GM19372 (cell line): ENCODE measurements at regions not wholly inside any gene's neighbourhood (a gene's known extent, or its start where the extent isn't known, plus 50 kb on each side); places are given as distances from the start of the nearest gene placed in this dataset.

Experiments used
- ATAC-seq: cut with Tn5 transposase; IDR thresholded peaks from one replicate; pipeline ENCODE4 v1.9.1; 2021; ENCODE audit warnings: mild to moderate bottlenecking, low read depth, moderate library complexity; ENCODE audit not compliant: unreplicated experiment

DNA sequence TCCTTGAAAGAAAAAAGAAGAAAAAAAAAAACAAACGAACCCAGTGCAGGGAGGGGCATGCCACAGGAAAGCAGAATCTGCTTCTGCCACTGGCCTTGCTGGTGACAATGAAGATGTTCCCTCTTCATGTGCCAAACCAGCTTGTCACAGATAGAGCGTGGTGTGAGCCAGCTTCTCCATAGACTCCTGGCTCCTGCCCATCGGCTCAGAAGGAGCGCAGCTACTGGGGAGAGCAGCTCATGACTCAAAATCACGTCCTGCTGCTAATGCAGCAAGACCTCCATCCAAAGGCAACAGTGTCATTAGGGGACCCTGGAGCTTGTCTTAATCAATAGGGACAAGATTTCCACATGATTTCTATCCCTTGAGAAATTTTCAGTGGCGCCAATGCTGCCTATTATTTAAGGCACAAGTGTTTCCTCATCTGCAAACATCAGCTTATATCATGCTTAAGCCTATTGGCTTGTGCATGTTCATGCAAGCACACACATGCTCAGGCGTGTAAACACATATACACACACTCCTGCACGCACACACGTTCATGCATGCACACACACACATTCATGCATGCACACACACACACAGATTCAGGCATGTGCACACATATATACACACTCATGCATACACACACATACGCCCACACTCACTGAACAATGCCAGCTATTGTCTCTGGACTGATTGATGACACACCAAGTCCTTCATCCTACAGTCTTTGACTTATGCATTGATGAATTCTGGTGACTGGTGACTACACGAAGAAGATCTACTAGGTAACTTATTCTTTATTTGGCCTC is 682.0 kb upstream of the ID2 start:
- ATAC-seq: no peak

- ATAC-seq: no peak
These were observed 681.0 kb upstream of the ID2 start for GRCh38 chr2:8000870-8001269.

GRCh38 chr2:8002765-8003393 is 679.0 kb upstream of the ID2 start:
- ATAC-seq: no peak

DNA sequence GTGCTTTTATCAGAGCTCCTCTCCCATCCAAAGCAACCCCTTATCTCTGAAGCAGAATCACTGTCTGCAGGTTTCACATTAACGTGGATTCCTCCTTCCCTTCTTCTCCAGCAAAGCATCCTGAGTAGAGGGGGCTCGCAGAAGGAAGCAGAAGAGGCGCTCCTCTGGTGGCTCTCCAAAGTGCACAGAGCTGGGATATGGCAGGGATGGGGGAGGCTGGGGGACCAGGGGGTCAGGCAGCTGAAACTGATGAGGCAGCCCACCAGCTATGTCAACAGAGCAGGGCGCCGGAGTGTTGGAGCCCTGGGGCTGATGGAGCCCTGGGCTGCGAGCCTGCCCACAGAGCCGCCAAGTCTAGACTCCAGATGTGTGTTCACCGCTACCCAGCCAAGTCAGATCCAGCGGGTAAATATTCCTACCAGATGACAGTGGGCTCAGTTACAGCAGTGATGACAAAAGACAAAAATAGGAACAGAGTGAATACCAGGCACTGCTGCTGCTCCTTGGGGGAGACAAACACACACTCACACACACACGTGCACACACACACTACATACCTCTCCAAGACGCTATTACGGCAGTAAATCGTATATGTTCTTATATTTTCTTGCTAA is 678.3 kb upstream of the ID2 start:
- no peak for ATAC-seq

DNA sequence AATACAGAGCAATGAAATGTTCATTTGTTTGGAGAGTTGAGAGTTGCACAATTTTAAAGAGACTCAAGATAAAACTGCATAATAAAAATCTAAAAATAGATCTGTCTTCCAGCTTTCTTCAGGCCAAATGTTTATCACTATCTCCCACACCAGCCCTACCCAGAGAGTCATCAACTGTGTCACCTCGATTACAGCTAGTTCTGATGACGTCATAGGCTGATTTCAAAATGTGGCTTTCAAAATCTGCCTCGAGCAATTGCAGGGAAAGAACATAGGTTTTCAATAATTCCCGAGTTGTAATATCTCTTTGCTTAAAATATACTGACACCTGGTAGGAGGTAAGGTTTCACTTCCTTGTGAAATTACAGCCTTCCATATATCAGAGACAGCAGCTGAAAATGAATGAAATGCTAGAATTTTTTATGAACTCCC is 677.6 kb upstream of the ID2 start:
- ATAC-seq: no peak

DNA sequence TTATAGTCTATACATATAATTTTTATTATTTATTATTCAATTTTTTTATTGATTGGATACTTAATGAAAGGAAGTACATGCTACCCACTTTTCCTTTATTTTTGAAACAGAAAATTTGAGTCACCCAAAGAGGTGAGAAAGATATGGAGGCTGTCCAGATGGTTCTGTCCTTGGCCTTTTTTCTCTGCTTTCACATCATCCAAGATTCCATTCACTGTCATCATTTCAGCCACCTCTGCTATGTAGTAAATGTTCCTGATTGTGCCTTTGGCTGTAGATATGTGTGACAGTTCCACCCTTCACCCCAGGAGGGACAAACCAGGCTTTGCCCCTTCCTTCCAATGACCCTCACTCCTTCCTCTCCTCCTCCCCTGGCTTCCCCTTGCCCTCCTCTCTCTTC is 675.7 kb upstream of the ID2 start:
- ATAC-seq: no peak

GRCh38 chr2:8006626-8007025 is 675.2 kb upstream of the ID2 start:
- no peak for ATAC-seq

GRCh38 chr2:8009010-8009597 is 672.8 kb upstream of the ID2 start:
- no peak for ATAC-seq

- ATAC-seq: no peak
These were observed 665.8 kb upstream of the ID2 start for GRCh38 chr2:8015848-8016600.

DNA sequence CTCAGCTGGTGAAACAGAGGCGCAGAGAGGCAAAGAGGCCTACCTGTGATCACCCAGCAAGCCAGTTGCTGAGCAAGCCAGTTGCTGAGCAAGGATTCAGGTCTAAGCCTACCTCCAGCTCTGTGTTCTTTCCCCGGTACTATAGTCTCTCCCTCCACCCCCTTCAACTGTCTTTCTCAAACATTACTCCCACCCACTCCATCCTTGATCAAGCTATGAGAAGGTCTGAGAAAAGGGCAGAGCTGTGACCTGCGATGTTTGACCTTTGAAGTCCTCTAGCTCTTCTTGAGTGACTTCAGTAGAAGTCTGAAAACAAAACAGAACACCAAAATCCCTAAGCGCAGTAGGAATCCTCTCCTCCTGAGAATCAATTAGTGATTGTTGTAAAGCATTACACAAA is 665.2 kb upstream of the ID2 start:
- no peak for ATAC-seq

GRCh38 chr2:8018956-8019355 is 662.9 kb upstream of the ID2 start:
- no peak for ATAC-seq

DNA sequence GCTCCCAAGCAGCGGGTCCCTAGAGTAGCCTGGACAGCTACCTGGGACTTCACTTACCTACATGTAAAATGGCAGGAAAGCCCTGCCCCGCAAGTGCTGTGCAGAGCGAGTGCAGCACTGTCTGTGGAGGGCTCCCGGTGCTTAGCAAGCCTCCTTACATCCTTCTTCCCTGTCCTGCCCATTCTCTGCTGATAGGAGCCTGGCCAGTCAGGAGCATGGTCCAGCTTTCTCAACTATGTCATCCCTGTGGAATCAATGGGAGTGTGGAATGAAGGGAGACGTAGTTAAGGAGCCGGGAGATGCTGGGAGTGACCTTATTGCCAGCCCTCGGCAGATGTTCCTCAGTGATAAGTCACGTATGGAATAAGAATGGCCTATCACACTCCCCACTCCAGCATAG is 661.9 kb upstream of the ID2 start:
- ATAC-seq: no peak

GRCh38 chr2:8021921-8022320 is 659.9 kb upstream of the ID2 start:
- ATAC-seq: no peak

DNA sequence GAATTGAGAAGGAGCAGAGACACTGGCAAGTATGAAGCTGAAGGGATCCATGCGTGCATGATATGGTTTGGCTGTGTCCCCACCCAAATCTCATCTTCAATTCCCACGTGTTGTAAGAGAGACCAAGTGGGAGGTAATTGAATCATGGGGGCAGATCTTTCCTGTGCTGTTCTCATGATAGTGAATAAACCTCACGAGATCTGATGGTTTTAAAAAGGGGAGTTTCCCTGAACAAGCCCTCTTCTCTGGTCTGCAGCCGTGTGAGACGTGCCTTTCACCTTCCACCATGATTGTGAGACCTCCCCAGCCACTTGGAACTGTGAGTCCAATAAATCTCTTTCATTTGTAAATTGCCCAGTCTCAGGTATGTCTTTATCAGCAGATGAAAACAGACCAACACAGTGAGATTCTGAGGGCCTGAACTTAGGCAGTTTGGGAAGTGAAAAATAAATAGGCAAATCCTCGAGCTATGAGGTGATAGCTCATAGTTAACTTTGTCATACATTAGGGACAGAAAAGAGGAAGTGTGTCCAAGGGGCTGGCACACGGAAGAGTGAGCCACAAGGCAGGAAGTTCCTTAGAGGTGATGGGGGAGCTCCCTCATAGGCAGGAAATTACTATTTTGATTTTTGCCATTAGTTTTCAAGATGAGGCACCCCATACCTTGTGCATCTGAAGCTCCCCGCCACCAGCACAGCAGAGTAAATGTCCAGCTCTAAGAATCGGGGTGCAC is 658.8 kb upstream of the ID2 start:
- ATAC-seq: no peak

GRCh38 chr2:8024506-8024905 is 657.4 kb upstream of the ID2 start:
- ATAC-seq: no peak

- no peak for ATAC-seq
These were observed 655.5 kb upstream of the ID2 start for GRCh38 chr2:8026381-8026780.

GRCh38 chr2:8027387-8027786 is 654.5 kb upstream of the ID2 start:
- no peak for ATAC-seq

DNA sequence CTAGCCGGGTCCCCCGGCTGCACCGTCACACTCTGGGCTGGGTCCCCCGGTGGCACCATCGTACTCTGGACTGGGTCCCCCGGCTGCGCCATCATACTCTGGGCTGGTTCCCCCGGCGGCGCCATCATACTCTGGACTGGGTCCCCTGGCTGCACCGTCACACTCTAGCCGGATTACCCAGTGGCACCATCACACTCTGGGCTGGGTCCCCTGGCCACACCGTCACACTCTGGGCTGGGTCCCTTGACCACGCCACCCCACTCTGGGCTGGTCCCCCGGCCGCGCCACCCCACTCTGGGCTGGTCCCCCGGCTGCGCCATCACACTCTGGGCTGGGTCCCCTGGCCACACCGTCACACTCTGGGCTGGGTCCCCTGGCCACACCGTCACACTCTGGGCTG is 653.8 kb upstream of the ID2 start:
- ATAC-seq: no peak

DNA sequence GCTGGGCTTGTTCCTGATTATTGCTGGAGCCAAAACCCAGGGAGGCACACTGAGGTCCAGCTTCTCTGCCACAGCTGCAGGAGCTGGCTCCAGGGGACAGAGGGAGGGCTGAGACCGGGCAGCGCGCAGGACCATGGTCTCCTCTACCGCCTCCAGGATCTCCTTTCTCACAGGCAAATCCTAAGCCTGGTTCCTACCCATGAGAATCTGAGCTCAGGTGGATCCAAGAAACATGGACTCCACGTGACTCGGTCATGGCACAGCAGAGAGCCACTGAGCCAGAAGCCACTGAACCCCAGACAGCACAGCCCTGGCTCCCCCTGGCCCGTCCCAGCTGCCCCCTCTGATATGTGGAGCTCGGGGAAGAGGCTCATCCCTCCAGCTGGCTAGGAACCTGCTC is 653.4 kb upstream of the ID2 start:
- ATAC-seq: no peak

DNA sequence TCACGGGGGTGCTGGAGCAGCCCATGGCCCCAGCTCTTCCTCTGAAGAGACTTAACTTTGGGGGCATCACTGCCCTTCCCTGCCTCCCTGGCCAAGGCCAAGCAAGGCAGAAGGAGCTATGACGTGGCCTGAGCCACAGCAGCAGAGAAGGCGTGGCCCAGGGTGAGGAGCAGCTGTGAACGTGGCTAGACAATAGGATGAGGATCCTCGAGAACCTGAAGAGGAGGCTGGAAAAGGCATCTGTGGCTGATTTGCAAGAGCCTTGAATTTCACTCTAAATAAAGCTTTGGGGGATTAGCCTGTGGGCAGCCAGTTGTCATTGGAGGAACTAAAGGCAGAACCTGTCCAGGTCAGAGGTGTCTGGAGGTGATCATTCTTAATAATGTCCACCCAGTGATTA is 652.9 kb upstream of the ID2 start:
- no peak for ATAC-seq
